NCI-H2196 (cell line): ENCODE measurements at regions not wholly inside any gene's neighbourhood (a gene's known extent, or its start where the extent isn't known, plus 50 kb on each side); places are given as distances from the start of the nearest gene placed in this dataset.
"Not testable (repeated sequence)": the region's sequence is repeated elsewhere in the genome, so short reads cannot be mapped to it uniquely, and the experiment has no call there.

Experiments used
- DNase-seq: peaks from one replicate; lab custom pipeline; 2025; ENCODE audit not compliant: unreplicated experiment; lab: John Stamatoyannopoulos, UW

- not testable (repeated sequence) for DNase-seq
Observed at GRCh38 chr2:126293962-126294361, 362.0 kb upstream of the GYPC start.

GRCh38 chr2:126299469-126299976, 356.4 kb upstream of the GYPC start:
- DNase-seq = no peak

GRCh38 chr2:126300348-126300747, 355.6 kb upstream of the GYPC start:
- no peak for DNase-seq

- DNase-seq = no peak
Observed at GRCh38 chr2:126302043-126302442, 353.9 kb upstream of the GYPC start.

DNA sequence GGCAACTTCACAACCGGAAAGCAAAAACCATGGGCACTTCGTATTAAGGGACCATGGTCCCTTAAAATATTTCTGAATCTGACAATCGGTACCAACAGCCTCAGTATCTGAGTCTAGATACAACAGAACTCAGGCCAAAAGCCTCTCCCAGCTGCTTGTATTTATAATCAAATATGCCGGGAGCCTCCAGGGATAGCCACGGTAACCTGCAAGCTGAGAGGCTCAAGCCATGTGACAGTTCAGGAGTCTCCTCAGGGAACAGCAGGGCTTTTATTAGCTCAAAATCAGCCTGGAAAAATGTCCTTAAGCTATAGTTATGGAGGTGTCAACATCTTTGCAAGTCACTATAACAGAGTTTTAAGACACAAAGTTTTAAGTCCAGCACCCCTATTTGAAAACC, 352.8 kb upstream of the GYPC start:
- DNase-seq = no peak

GRCh38 chr2:126304154-126304553, 351.8 kb upstream of the GYPC start:
- DNase-seq = no peak

- no peak for DNase-seq
Observed at GRCh38 chr2:126306539-126306938, 349.4 kb upstream of the GYPC start.

- no peak for DNase-seq
Observed at GRCh38 chr2:126307740-126308139, 348.2 kb upstream of the GYPC start.

- DNase-seq = no peak
Observed at GRCh38 chr2:126309185-126309584, 346.8 kb upstream of the GYPC start.

GRCh38 chr2:126312579-126312978, 343.4 kb upstream of the GYPC start:
- no peak for DNase-seq

DNA sequence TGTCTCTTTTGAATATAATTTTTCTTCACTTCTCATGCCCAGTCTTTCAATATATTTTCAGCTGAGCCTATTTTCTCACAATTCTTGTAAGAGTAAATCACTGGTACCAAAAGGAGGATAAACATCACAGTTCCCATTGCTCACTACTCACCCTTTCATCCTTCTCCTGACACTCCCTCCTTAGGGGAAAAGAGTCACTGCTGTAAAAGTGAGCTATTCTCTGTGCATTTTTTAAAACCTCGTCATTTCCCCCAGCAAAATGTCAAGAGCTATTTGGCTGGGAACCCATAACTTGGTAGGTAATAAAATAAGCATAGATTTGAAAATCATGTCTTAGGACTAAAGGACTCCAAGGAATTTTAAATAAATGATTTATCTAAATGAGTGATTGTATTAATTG, 340.1 kb upstream of the GYPC start:
- no peak for DNase-seq

GRCh38 chr2:126317790-126318431, 338.0 kb upstream of the GYPC start:
- DNase-seq = no peak

- no peak for DNase-seq
Observed at GRCh38 chr2:126322342-126322741, 333.6 kb upstream of the GYPC start.

DNA sequence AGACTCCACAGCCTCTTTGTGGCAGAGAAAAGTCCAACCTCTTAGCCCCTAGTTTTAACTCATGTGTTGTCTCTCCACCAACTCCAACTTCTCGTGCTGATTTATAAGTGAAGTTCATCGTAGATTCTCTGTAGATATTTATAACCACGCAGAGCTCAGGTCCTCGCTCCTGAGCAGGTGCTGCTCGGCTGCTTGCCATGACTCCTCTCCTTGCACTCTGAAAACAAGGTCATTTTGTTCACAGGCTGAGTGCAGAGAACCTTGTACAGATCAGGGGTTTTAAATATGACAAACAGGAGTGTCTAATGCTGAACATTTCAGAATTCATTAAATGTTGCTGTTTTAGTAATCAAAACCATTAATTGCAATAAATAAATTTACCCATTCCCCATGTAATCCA, 330.8 kb upstream of the GYPC start:
- no peak for DNase-seq

DNA sequence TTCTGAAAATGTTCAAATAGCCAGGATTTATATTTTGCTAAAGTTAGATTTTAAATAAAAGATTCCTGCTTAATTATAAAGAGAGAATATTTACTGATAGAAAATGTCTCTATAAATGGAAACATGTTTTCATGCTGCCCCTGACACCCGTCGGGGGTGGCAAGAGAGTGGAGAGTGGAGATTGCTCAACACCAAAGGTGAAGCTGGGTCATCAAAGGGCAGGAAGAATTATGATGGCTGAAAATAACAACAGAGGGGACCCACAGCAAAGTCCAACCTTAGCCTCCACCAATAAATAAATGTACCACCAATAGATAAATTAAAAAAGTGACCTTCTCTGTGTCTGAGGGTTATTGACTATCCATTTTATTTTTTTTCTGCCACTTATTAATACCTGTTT, 326.8 kb upstream of the GYPC start:
- no peak for DNase-seq

DNA sequence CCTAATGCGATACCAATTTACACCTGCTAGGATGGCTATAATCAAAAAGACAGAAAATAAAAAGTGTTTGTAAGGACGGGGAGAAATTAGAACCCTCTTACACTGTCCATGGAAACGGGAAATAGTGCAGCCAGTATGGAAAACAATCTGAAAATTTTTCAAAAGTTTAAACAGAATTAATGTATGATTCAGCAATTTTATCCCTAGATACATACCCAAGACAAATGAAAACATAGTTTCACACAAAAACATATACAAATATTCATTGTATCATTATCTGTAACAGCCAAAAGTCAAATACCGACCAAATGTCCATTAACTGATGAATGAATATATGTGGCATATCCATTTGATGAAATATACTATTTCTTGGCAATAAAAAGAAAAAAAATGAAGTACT, 313.5 kb upstream of the GYPC start:
- no peak for DNase-seq

DNA sequence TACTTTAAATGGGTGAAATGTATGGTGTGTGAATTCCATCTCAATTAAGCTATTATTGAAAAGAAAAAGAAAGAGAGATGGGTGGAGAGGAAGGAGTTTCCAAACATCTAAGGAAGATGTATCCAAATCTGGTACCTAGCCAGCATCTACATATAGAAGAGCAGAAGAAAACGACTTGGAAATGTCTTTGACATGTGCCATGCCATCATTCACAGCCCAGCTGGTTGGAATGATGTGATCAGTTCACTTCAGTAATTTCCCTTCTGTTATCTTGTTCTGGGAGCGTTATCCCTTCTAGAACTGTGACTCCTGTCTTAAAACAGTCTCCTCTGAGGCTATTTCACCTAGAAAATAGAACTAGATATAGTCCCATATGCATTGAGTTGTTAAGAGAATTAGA, 312.8 kb upstream of the GYPC start:
- DNase-seq = no peak

DNA sequence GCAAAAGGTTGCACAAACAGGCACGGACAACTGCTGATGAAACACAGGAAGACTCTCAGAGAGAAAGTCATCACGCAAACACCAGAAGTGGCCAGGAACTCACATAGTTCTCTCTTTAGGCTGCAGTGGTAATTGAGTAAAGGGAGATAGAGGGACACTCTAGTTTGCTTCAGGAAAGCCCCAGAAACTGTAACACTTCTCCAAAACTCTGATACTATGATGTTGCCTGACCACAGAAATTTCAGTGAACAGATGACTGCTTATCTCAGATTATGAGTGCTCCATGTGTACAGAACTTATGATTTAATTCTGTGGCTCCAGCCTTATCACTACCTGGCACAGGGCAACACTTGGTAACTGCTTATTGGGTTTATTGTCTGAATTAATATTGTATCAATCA, 311.5 kb upstream of the GYPC start:
- DNase-seq = no peak

- no peak for DNase-seq
Observed at GRCh38 chr2:126345691-126346090, 310.3 kb upstream of the GYPC start.

DNA sequence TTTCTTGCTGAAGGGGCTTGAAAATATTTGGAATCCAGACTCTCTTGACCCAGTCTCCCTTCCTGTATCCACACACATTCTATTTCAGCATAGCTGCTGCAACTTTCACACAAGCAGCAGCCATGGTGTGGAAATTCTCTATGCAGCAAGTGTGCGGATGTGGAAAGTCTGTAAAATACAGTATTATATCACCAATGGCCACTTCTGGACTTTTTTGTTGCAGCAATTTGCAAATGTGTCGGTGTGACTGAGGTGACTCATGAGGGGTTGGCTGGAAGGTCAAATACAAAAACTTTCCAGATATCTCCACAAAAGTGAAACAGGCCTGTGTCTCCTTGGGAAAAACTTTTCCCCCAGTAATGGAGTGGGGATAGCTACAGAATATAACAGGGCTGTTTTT, 299.3 kb upstream of the GYPC start:
- no peak for DNase-seq

- no peak for DNase-seq
Observed at GRCh38 chr2:126358122-126358521, 297.8 kb upstream of the GYPC start.

- DNase-seq = no peak
Observed at GRCh38 chr2:126359494-126359893, 296.5 kb upstream of the GYPC start.

DNA sequence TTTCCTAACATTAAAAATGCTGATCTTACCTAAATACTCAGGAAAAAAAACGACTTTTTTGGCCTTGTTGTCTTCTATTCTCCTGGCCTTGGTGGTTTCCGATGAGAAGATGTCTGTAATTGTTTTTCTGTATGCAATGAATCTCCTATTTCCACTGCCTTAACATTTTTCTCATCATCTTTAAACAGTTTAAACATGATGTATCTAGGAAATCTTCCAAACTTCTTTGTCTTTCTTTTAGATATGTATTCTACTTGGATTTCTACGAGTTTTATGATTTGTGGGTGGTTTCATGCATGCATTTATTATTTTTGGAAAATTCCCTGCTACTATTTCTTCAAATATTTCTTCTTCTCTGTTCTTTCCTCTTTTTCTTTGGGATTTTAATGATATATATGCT, 288.6 kb upstream of the GYPC start:
- DNase-seq = no peak
